K562 (cell line): ENCODE measurements at regions not wholly inside any gene's neighbourhood (a gene's known extent, or its start where the extent isn't known, plus 50 kb on each side); places are given as distances from the start of the nearest gene placed in this dataset.

Experiments
- ATAC-seq: fragments of 200-7000 bp; cut with Tn5 transposase; 3 replicates; pipeline ENCODE4 v1.9.1; 2020; ENCODE audit warnings: moderate library complexity
- BruUV-seq: library from RNA; stranded (reverse); fragments of 400-500 nt; replicated peaks from 2 replicates; lab custom pipeline; 2021; lab: Mats Ljungman, UMichigan
- CTCF ChIA-PET: fragments of 300-600 bp; formaldehyde crosslinking; extraction: SDS; loops from one replicate; lab custom pipeline; 2021; ENCODE audit warnings: low intra/inter-chr PET ratio; lab: Yijun Ruan, JAX
- POLR2A ChIA-PET: fragments of 300-600, 350-650 bp; sonication (Branson Sonifier 250); formaldehyde crosslinking; extraction: SDS; loops from one replicate; lab custom pipeline; 2021; ENCODE audit warnings: antibody characterized with exemption, inconsistent platforms; lab: Yijun Ruan, JAX
- DNase-seq, 4 experiments: peaks; one replicate each; pipeline versions ENCODE4 v3.0.0 to v3.0.0-alpha.2; 2011 to 2018; ENCODE audit warnings: low spot score in 3 of 4, mixed read lengths in 3 of 4; ENCODE audit errors: extremely low read depth in 1 of 4
- FAIRE-seq: peaks from 2 replicates; lab custom pipeline; 2011; peaks lifted over from hg19 to GRCh38; lab: Jason Lieb, UNC
- H2AFZ ChIP-seq: 2 replicates; pipeline ENCODE4 v1.6.0; 2011; ENCODE audit warnings: low read depth, low read length, control low read depth, inconsistent platforms
- H3K27ac ChIP-seq: fragments of 200-600 bp; 3 replicates; pipeline ENCODE4 v1.8.0; 2011; ENCODE audit warnings: low read depth, mild to moderate bottlenecking, control low read depth, inconsistent platforms, low read length, moderate library complexity, mixed read lengths; ENCODE audit errors: extremely low read depth
- H3K27me3 ChIP-seq, 2 experiments: fragments of 300-600 bp in 1 of 2; 2 replicates in 1 of 2; 3 replicates in 1 of 2; pipeline versions ENCODE4 v1.6.0 to v1.8.0; 2011; ENCODE audit warnings: inconsistent platforms in 2 of 2, low read length in 2 of 2, mild to moderate bottlenecking in 1 of 2, mixed read lengths in 1 of 2, moderate library complexity in 1 of 2; ENCODE audit not compliant: control insufficient read depth in 2 of 2, insufficient read depth in 2 of 2
- H3K36me3 ChIP-seq: fragments of 300-600 bp; 3 replicates; pipeline ENCODE4 v1.8.0; 2011; ENCODE audit warnings: mild to moderate bottlenecking, low read length, inconsistent platforms; ENCODE audit not compliant: control insufficient read depth, insufficient read depth
- H3K4me1 ChIP-seq, 2 experiments: fragments of 200-600 bp in 1 of 2; replicated peaks in 1 of 2; 2 replicates in 1 of 2; 3 replicates in 1 of 2; pipeline versions ENCODE4 v1.5.1 to v1.8.0; 2011; ENCODE audit warnings: inconsistent platforms in 2 of 2, low read length in 2 of 2, mild to moderate bottlenecking in 1 of 2, mixed read lengths in 1 of 2, moderate library complexity in 1 of 2; ENCODE audit not compliant: control insufficient read depth in 2 of 2, insufficient read depth in 2 of 2
- H3K4me2 ChIP-seq: 2 replicates; pipeline ENCODE4 v1.6.1; 2011; ENCODE audit warnings: low read length, control low read depth, inconsistent platforms, mixed read lengths; ENCODE audit not compliant: insufficient read depth
- H3K4me3 ChIP-seq: fragments of 200-600 bp; sonication (generic), shearing (Covaris generic); 2 replicates; pipeline ENCODE4 v1.5.1; 2016; ENCODE audit warnings: control low read depth, inconsistent platforms
- H3K79me2 ChIP-seq: fragments of 200-600 bp; 3 replicates; pipeline ENCODE4 v1.8.0; 2011; ENCODE audit warnings: low read length, inconsistent platforms; ENCODE audit not compliant: control insufficient read depth, insufficient read depth
- H3K9ac ChIP-seq, 2 experiments: 2 replicates each; pipeline versions ENCODE4 v1.6.0 to v1.6.1; 2011; ENCODE audit warnings: low read depth in 2 of 2, low read length in 2 of 2, control low read depth in 1 of 2, inconsistent platforms in 1 of 2, mild to moderate bottlenecking in 1 of 2, mixed read lengths in 1 of 2; ENCODE audit not compliant: insufficient read depth in 1 of 2
- H3K9me1 ChIP-seq: one replicate; pipeline ENCODE4 v1.6.0; 2011; ENCODE audit warnings: inconsistent platforms, mild to moderate bottlenecking, low read length, moderate library complexity; ENCODE audit not compliant: control insufficient read depth, insufficient read depth
- H3K9me3 ChIP-seq: replicated peaks from 2 replicates; pipeline ENCODE4 v1.5.1; 2011; ENCODE audit warnings: low read depth, low read length, inconsistent platforms; ENCODE audit not compliant: control insufficient read depth, insufficient read depth
- H4K20me1 ChIP-seq: replicated peaks from 2 replicates; pipeline ENCODE4 v1.6.1; 2011; ENCODE audit warnings: low read length, inconsistent platforms, mixed read lengths; ENCODE audit not compliant: control insufficient read depth, insufficient read depth
- BACH1 ChIP-seq: fragments of 200-800 bp; sonication (Bioruptor generic); IDR thresholded peaks from 2 replicates; pipeline ENCODE4 v1.6.1; 2016; ENCODE audit warnings: missing genetic modification characterization, missing compliant biosample characterization
- CREM ChIP-seq: IDR thresholded peaks from 2 replicates; pipeline ENCODE4 v1.6.1; 2014; ENCODE audit warnings: antibody characterized with exemption, low read depth
- EHMT2 ChIP-seq: fragments of 450-650 bp; IDR thresholded peaks from 2 replicates; pipeline ENCODE4 v1.6.1; 2018; ENCODE audit warnings: antibody characterized with exemption
- ELK3 ChIP-seq: fragments of 450-650 bp; formaldehyde crosslinking; IDR thresholded peaks from 2 replicates; pipeline ENCODE4 v1.4.0; 2020; ENCODE audit warnings: mild to moderate bottlenecking
- FOXP1 ChIP-seq: sonication (generic); formaldehyde crosslinking; IDR thresholded peaks from 2 replicates; pipeline ENCODE4 v1.8.0; 2022; ENCODE audit warnings: mild to moderate bottlenecking, missing genetic modification reagents
- HOXB6 ChIP-seq: fragments of 250-450 bp; sonication (Bioruptor Pico); IDR thresholded peaks from 2 replicates; pipeline ENCODE4 v1.5.1; 2022; ENCODE audit warnings: mild to moderate bottlenecking, borderline replicate concordance
- L3MBTL2 ChIP-seq: fragments of 450-650 bp; IDR thresholded peaks from 2 replicates; pipeline ENCODE4 v1.6.1; 2016; ENCODE audit warnings: mild to moderate bottlenecking, moderate library complexity
- LEF1 ChIP-seq: fragments of 450-650 bp; IDR thresholded peaks from 2 replicates; pipeline ENCODE4 v1.6.1; 2016; ENCODE audit warnings: mild to moderate bottlenecking
- MTA2 ChIP-seq: fragments of 450-650 bp; IDR thresholded peaks from 2 replicates; pipeline ENCODE4 v1.6.1; 2016; ENCODE audit warnings: low read depth
- NCOA4 ChIP-seq: fragments of 450-650 bp; IDR thresholded peaks from 2 replicates; pipeline ENCODE4 v1.6.1; 2018; ENCODE audit warnings: mild to moderate bottlenecking; ENCODE audit not compliant: partially characterized antibody
- PKNOX1 ChIP-seq: fragments of 450-650 bp; IDR thresholded peaks from 2 replicates; pipeline ENCODE4 v1.6.1; 2016
- PRMT5 ChIP-seq: sonication (generic); formaldehyde crosslinking; IDR thresholded peaks from 2 replicates; pipeline ENCODE4 v1.5.0; 2020; ENCODE audit warnings: missing genetic modification reagents
- YBX1 ChIP-seq: fragments of 450-650 bp; IDR thresholded peaks from 2 replicates; pipeline ENCODE4 v1.7.1; 2016; ENCODE audit warnings: mild to moderate bottlenecking
- ZBTB43 ChIP-seq: sonication (generic); formaldehyde crosslinking; IDR thresholded peaks from 2 replicates; pipeline ENCODE4 v1.8.0; 2023; ENCODE audit warnings: mild to moderate bottlenecking, missing genetic modification reagents
- ZNF280A ChIP-seq: fragments of 450-650 bp; IDR thresholded peaks from 2 replicates; pipeline ENCODE4 v1.6.1; 2018; ENCODE audit warnings: mild to moderate bottlenecking, low read depth; ENCODE audit not compliant: partially characterized antibody
- in situ Hi-C: fragments of 300-500 bp; cut with MboI; formaldehyde crosslinking; loops from 4 replicates; pipeline ENCODE4 v1.15.0; 2018; ENCODE audit warnings: inconsistent platforms, mixed read lengths
- intact Hi-C: fragments of 100-400 bp; cut with micrococcal nuclease; formaldehyde crosslinking; loops from 2 replicates; pipeline ENCODE4 v1.14.2; 2022

GRCh38 chr2:172279214-172279613 is 148.2 kb upstream of the ITGA6 start (continued):
- TF ChIP-seq PKNOX1 = no peak
- TF ChIP-seq PRMT5 = no peak

- no peak for DNase-seq
- TF ChIP-seq MTA2 (no peak), L3MBTL2 (no peak), LEF1 (no peak), BACH1 (tag) (no peak), ELK3 (CRISPR knock-in tag) (no peak), FOXP1 (CRISPR knock-in tag) (no peak), EHMT2 (no peak), ZNF280A (no peak), NCOA4 (no peak), CREM (no peak), HOXB6 (CRISPR knock-in tag) (no peak), ZBTB43 (no peak), YBX1 (no peak)
- no peaks in the 10 kb centered on the region for H3K4me1 ChIP-seq
- H3K4me2 ChIP-seq = no peak overlapping the region
- intact Hi-C loops (loop anchor here (10.0 kb wide), 1 partner anchor 185 kb away; no protein-coding TSS in a partner anchor), in situ Hi-C loops (no loop called here)
- H3K9ac ChIP-seq = no peak overlapping the region
- no peaks in the 10 kb centered on the region for H3K9me1 ChIP-seq
- H3K36me3 ChIP-seq = no peaks in the 10 kb centered on the region
- no peak for ATAC-seq
- BruUV-seq = no TSS peak
- FAIRE-seq = no peak
- ChIA-PET CTCF (no interaction called here), POLR2A (no interaction called here)
- no peak overlapping the region for H3K4me3 ChIP-seq
- H3K27me3 ChIP-seq = peaks cover 2 to 11% of the 10 kb centered on the region in 2 experiments; a peak in 2 of 5 replicates
- H2AFZ ChIP-seq = no peak overlapping the region
- H3K27ac ChIP-seq = no peak overlapping the region
- H3K9me3 ChIP-seq = no peaks in the 10 kb centered on the region
- H4K20me1 ChIP-seq = no peaks in the 10 kb centered on the region
- no peaks in the 10 kb centered on the region for H3K79me2 ChIP-seq
These were observed 147.6 kb upstream of the ITGA6 start for GRCh38 chr2:172279813-172280212.
